ENCODE measurements at regions not wholly inside any gene's neighbourhood (a gene's known extent, or its start where the extent isn't known, plus 50 kb on each side); places are given as distances from the start of the nearest gene placed in this dataset.

DNA sequence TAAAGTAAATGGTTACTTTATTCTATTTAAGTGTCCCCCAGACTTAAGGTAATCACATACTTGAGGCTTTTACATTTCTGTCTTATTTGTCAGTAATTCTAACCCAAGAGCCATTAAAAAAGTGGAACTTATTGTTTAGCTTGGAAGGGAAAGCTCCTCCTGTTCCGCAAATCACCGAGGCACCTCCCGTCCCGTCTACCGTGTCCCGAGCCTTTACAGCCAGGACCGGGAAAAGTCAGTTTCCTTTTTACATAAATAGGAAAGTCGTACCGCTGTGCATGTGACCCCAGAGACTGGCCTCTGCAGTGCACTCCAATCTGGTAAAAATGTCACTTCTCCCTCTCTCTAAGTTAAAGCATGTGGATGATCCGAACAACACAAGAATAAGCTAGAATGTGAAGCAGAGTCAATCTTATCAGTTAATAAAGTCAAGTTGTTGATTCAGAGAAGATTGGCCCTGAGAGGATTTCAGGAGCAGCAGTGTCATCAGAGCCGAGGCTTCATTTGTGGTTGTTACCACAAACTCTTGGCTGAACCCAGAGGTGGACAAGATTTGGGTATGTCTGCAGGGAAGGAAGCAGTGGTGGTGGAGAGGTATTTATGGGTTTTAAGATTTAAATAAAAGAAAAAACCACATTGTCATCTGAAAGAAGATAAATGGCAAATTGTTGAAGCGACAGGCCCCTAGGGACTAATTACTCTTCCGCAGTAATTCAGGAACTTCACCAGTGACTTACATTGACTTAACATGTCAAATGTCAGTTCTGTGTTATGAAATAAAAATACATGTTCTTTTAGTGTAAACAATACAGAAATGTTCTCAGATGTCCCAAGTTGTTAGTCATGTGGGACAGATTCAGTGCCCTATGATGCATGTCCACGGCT, 316.6 kb upstream of the ZNF32 start:
- no peak for DNase-seq

GRCh38 chr10:43964486-43964885, 315.8 kb upstream of the ZNF32 start:
- no peak for DNase-seq

DNA sequence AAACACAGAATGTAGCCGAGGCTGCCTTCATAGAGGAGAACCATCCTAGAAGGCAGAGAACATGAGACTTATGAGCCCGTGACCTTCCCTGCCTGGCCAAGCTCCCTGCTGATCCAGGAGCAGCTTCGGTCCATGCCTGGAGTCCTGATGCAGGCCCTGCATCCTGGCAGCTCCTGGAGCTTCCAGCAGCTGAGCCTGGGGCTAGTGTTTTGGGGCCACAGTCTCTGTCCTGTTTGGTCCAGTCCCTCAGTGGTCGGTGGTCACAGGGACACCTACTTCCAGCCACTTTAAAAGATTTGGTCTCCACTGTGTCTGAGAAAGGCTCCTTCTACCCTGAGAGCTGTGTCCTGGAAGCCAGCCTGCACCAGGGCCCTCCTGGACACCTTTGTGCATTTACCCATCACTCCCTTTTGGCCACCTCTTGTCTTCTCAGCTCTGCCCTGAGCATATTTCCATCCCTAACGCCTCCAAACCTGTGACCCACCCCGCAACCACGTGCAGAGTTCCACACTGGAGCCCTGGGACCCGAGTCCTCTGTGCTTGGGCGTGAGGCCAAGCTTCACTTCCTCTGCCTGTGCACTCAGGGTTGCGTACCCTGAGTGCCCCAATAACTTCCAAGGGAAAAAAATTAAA, 315.2 kb upstream of the ZNF32 start:
- no peak for DNase-seq

DNA sequence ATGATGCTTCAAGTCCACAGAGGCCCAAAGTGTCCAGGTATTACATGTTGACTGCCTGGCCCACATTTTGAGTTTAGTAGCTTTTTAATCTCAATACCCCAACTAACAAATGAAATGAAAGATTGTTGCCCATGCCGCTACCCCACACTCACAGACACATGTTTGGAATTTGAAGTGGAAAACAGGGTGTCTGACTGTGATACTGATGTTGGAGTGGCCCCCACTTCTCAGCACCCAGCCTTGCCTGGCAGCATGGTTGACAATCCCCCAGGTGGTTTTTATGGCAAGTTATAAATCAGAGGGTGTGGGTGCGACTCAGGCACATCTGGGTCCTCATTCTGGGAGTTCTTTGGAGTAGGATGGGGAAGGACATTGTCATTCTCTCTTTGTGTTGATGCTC, 314.7 kb upstream of the ZNF32 start:
- no peak for DNase-seq

DNA sequence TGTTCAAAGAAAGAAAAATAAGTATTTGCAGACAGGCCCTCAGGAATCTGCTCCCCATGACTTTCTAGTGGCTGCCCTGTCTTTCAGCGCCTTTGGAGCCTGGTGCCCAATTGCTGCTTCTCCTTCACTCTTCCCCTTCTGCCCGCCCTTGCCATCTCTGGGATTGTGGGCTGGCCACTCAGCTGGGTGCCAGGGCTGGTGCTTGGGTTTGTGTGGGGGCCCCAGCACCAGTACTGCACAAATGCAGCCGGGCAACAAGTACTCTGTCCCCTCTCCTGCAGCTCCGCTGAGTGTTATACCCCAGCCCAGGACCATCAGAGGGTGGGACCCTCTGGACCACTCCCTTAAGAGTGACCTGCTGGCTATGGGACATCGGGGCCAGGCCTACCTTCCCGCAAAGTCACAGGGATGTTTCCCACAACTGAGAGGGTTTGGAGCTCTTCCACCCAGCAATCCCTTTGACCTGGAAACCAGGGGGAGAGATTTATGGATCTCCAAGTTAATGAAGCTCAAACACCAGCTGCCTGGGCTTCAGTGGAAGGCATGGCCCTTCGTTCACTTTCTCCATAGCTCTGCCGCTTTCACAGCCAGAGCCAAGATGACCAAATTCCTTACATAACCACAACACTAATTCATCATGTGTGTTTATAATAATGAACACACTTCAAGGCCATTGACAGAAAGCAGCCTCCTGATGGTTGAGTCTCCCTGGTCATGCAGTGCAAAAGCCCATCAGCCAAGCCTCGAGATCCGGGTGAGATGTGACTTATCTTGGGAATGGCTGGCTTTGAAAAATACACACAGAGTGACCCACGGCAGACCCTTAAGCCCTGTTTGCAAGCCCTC, 313.9 kb upstream of the ZNF32 start:
- no peak for DNase-seq

- DNase-seq = no peak
Measured at GRCh38 chr10:43961523-43962345, 313.1 kb upstream of the ZNF32 start.

- no peak for DNase-seq
Measured at GRCh38 chr10:43960981-43961380, 312.3 kb upstream of the ZNF32 start.

DNA sequence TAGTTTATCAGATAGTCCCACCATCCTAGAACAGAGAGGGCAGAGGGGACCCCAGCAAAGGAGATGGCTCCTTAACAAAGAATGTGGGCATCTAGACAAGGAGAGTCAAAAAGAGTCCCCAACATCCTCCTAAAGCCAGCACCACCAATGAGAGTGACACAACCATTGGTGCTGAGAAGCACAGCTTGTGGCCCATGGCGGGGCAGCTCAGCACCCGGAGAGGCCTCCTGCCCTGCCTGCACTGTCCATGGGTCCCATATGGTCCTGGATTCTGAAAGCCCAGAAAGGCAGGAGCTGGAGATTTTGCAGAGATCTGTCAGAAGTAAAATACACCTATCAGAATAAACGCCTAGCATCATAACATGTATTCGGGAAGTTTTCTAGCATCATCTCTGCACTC, 311.8 kb upstream of the ZNF32 start:
- no peak for DNase-seq

GRCh38 chr10:43960135-43960415, 311.4 kb upstream of the ZNF32 start:
- no peak for DNase-seq

DNA sequence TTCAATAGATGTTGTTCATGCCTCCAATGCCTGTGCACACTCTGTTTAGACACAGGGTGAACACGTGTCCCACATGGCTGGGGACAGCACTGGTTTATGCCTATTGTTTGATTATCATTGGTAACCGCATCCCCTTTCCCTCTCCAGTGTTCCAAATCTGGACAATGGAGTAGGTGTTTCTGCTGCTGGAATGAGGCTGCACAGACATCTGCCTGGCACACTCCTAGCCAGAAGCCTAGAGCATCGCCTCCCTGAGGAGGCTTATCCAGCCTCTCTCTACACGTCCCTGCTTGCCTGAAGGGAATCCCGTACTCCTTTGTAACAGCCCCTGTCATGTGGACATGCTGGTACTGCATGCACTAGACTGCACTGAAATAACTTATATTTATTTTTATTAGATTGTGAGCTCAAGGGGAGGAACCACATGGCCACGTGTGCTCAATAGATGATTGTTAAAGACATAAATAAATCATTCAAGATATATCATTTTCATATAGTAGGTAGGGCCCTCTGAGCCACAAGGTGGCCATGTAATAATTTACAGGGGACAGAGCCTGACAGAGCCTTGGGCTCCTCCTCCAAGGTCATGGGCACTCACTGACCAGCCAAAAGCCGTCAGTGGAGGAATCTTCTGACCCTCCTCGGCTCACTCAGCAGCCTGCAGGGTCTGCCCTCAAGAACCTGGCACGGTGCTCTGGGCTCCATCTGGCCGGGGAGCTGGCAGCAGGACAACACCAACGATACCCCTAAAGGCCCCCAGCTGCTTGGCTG, 310.9 kb upstream of the ZNF32 start:
- DNase-seq = no peak

GRCh38 chr10:43958964-43959363, 310.3 kb upstream of the ZNF32 start:
- DNase-seq = no peak

DNA sequence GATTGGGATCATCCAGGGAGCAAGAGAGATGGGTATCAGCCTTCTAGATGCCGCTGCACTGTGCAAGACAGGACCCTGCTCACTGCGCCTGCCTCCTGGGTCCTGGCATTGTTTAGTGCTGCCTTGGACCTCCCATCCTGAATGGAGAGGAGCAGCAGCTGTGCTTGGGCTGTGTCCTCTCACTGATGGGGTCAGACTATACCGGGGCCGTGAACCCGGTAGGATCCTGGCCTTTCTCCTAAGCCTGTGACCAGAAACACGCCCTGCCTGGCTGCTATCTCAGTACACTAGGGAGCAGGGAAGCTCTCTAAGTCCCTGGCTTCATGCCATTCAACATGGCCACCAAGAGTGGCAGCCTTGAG, 309.4 kb upstream of the ZNF32 start:
- no peak for DNase-seq

DNA sequence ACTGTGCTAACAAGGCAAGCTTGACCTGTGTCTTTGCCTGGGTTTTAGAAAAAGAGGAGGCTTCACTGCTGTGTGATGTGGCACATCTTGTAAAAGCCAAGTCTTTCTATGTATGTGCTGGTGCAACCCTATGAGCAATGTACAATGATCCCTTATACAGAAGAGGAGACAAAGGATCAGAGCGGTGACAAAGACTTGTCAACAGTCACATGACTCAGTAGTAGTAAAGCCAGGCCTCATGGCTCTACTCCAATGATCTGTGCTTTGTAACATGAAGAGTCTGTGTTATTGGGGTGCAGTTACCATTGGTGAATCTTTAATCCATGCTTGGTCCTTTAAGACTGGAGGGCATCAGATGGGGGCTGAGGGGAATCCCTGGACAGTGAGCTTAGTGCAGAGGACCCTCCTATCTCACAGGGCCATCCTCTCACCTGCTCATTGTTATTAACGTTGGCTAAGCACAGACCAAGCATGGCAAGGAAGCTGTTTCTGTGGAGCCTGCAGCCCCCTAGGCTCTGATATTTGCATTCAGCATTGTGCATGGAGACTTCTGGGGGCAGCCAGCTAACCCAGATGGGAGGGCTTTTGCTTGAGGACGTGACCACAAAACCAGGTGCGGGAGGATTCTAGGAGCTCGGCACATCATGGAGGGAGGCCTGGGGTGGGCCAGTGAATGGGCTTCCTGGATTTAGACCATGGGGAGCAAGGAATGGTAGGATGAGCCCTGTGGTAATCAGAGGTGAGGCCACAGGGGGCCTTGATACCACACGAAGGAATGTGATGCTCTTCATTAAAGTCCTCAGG, 308.8 kb upstream of the ZNF32 start:
- no peak for DNase-seq

GRCh38 chr10:43955978-43956377, 307.3 kb upstream of the ZNF32 start:
- no peak for DNase-seq

DNA sequence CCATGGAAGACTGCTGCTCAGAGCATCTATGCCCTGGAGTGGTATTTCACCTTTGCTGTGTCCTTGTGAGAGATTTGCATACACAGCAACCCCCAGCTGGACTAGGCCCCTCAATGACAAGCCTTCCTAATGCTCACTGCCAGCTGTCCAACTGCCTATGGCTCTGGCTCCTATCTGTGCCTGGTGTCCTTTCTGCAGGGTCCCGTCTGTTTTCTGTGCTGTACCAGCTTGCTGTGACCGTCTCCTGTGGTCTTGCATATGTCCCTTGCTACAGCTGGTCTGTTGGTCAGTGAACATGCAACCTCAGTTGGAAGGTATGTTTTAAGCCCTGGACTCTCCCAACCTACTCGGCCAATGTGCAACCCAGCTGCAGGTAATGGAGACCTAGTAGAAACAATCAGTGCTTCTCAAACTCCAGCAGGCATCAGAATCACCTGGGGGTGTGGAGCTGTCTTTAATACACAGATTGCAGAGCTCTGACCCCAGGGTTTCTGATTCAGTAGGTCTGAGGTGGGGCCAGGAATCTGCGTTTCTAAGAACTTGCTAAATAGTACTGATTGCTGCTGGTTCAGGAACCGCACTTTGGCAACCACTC, 306.4 kb upstream of the ZNF32 start:
- no peak for DNase-seq

DNA sequence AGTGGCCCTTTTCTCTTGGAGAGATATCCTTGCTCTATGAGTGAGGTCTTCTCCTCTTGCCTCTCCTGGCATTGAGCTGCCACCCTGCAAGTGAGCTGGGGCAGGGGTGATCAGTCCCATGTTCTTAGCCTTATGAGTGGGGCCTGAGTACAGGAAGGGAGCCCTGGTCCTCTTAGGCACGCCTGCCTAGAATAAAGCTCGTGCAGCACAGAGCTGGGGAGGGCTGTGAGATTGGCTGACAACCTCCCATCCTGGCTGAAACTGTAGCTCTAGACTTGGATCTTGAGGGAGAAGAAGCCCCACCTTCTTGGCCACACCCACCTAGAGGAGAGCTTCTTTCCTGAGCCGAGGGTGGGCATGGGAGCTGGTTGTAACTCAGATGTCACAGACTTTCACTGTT, 305.0 kb upstream of the ZNF32 start:
- DNase-seq = no peak

DNA sequence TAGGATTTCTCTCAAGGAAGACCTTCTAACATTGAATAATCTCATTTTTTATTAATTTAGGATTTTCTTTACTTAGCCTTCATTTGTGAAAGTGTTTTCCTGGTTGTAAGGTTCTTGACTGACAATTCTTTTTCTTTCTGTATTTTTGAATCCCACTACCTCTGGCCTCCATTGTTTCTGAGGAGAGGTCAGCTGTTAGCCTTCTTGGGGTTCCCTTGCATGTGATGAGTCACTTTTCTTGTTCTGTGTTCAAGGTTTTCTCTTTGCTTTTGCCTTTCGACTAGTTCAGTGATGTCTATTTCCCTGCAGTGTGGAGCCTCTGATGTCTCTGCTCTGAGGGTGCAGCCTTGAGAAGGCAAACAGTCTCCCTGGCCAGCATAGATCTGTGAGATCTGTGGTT, 304.1 kb upstream of the ZNF32 start:
- DNase-seq = no peak

DNA sequence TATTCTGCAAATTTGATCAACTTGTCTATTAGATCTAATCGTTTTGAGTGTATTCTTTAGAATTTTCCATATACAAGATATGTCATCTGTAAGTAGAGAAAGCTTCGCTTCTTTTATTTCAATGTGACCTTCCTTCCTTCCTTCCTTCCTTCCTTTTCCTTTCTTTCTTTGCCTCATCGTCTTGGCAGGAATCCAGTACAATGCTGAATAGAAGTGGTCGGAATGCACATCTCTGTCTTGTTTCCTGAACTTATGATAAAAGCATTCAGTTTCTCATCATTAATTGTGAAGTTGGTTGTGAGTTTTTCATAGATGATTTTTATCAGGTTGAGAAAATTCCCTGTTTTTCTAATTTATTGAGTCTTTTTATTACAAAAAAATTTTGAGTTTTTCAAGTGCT, 300.7 kb upstream of the ZNF32 start:
- DNase-seq = no peak

DNA sequence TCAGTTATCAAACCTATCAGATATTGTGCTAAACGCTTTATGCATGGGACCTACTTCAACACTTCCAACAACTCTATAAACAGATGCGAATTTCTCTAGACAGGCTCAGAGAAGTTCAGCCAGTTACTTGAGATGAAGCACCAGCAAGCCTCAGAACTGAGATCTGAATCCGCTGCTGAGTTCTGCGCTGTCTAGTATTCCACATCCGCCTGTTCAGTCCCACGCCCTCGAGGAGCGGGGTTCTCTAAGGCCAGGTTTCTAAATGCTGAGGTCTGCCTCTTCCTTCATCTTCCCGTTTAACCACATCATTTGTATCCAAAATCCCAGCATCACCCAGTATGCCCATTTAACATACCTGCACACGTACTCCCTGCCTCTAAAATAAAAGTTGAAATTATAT, 297.8 kb upstream of the ZNF32 start:
- DNase-seq = no peak

DNA sequence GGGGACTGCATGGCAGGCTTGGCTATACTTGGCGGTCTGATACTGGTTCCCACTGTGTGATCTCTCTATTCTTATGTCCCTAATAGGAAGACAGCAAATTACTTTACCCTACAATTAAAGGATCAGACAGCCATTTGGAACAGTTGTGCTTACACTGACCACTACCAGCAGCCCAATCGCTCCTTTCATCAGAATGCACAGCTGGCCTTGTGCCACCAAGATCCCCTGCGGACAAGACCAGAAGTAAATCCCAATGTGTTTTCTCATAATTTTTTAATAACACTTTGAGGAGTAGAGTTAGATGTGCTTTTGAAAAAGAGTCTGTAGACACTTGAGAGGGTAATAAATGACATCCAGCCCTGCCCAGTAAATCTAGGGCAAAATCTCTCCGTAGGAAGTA, 297.2 kb upstream of the ZNF32 start:
- no peak for DNase-seq

GRCh38 chr10:43945094-43945730, 296.5 kb upstream of the ZNF32 start:
- no peak for DNase-seq

All from NCI-H526 treated with DMSO at 0.1 percent for 48 hours (cell line).